ENCODE measurements at regions not wholly inside any gene's neighbourhood (a gene's known extent, or its start where the extent isn't known, plus 50 kb on each side); places are given as distances from the start of the nearest gene placed in this dataset.

DNA sequence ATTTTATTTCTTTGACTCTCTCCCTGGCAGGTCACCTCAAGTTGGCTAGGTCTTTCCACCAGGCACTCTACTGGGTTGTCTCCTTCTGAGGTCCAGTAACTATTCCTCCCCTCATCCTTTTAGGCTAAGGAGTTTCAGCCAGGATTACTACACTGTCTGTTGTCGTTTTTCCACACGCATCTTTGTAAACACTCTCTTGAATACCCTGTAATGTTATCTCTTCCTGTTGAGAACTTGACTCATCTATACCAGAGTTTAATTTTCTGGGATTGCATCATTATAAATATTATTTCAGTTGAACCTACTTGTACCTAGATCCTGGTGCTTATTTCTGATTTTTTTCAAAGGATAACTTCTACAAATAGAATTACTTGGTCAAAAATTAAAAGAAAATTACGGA, 138.3 kb downstream of the SQOR start:
- DNase-seq (ENCODE audit: low spot score), result no peak
- no peak overlapping the region for H3K27ac ChIP-seq
- H3K4me3 ChIP-seq, result no peak overlapping the region
- TF ChIP-seq, protein P1, sequence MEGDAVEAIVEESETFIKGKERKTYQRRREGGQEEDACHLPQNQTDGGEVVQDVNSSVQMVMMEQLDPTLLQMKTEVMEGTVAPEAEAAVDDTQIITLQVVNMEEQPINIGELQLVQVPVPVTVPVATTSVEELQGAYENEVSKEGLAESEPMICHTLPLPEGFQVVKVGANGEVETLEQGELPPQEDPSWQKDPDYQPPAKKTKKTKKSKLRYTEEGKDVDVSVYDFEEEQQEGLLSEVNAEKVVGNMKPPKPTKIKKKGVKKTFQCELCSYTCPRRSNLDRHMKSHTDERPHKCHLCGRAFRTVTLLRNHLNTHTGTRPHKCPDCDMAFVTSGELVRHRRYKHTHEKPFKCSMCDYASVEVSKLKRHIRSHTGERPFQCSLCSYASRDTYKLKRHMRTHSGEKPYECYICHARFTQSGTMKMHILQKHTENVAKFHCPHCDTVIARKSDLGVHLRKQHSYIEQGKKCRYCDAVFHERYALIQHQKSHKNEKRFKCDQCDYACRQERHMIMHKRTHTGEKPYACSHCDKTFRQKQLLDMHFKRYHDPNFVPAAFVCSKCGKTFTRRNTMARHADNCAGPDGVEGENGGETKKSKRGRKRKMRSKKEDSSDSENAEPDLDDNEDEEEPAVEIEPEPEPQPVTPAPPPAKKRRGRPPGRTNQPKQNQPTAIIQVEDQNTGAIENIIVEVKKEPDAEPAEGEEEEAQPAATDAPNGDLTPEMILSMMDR (IDR thresholded peaks at IDR 0.05), result no peak

DNA sequence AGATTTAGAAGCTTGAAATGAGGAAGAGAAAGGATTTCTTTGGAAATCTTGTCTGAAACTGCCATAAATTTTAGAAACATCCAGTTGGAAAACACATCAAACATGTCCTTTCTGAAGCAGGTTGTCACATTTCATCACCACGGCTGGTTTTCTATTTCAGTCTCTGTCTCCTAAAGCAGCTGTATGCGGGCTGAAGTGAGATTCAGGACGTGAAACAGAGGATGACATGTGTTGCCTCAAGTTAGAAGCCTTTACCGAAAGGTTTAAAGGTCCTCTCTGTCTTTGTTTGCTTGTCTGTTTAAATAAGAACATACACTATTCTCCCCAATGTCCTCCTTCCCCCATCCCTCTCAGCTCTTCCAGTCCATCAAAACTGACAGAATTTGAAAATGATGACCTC, 141.9 kb downstream of the SQOR start:
- TF ChIP-seq, protein P1 (IDR thresholded peaks at IDR 0.05), result no peak
- H3K4me3 ChIP-seq, result no peak overlapping the region
- H3K27ac ChIP-seq, result no peak overlapping the region
- no peak for DNase-seq (ENCODE audit: low spot score)

DNA sequence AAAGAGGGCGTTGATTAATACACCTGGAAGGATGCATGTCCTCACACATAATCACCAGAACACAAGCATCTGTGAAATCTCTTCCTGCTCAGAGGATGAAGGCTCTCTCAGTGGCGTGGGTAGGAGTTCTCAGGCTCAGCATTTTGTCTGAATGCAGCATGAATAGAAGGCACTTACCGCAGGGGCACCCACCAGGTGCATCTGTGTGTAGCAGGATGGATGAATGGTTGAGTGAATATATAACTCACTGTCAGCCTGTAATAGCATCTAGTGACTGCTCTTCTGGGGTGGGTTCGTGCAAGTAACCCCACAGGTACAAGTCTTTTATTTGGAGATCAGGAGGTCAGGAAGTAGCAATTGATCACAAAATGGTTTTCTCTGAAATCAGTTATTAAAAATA, 143.0 kb downstream of the SQOR start:
- DNase-seq (ENCODE audit: low spot score), result no peak
- H3K4me3 ChIP-seq, result no peak overlapping the region
- TF ChIP-seq, protein P1 (IDR thresholded peaks at IDR 0.05), result no peak
- no peak overlapping the region for H3K27ac ChIP-seq

DNA sequence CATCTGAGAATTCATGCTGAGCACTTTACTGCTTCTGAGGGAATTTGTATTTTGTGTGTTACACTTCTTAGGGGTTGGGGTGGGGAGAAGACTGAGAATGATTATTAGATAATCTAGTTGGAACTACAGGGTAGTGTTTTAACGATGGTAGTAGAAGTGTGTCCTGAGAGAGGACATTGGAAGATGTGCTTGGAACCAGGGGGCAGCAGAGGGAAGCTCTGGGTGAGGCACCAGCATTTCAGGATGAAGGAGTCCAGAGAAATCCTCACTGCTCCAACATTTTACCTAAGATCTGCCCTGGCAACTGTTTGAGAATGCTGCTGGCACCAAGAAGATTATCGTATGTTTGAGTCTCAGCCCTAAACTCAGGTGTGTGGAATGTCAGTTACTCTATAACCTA, 145.5 kb downstream of the SQOR start:
- TF ChIP-seq, protein P1 (IDR thresholded peaks at IDR 0.05), result no peak
- Histone ChIP-seq H3K27ac (no peak overlapping the region), H3K4me3 (no peak overlapping the region)
- no peak for DNase-seq (ENCODE audit: low spot score)

DNA sequence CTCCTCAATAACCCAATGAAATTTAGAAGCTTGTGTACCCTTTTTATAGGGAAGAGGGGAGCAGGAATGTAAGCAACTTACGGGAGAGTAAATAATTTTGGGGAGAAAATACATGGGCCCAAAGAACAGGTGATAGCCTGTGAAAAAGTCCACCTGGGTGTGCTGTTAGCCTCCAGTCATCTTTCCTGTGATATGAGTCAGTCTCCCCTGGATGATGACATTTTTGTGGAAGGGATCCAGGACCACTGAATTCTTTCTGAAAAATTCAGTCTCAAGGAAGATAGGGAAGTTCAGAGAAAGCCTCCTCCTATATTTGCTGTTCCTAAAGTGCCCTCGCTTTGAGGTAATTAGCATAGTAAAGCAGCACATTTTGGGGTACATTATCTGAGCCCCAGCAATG, 149.8 kb downstream of the SQOR start:
- DNase-seq (ENCODE audit: low spot score), result no peak
- TF ChIP-seq, protein P1 (IDR thresholded peaks at IDR 0.05), result no peak
- H3K27ac ChIP-seq, result no peak overlapping the region
- H3K4me3 ChIP-seq, result no peak overlapping the region

DNA sequence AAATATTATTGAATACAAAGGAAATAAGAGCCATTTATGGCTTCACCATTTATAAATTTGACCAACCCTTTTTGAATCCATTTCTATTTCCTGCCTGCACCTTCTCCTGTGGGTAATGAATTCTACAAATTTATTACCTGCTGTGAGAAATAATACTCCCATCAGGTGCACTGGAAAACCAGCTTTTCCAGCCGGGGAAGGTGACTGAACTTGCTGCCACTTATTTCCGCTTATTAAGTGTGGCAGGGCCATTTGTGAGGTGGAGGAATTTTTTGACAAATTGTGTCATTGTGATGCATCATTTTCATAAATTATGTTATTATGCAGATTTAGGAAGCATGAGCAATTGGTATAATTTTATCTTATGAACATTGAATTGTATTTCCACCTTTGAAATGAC, 151.1 kb downstream of the SQOR start:
- Histone ChIP-seq H3K27ac (no peak overlapping the region), H3K4me3 (no peak overlapping the region)
- DNase-seq (ENCODE audit: low spot score), result no peak
- TF ChIP-seq, protein P1 (IDR thresholded peaks at IDR 0.05), result no peak

DNA sequence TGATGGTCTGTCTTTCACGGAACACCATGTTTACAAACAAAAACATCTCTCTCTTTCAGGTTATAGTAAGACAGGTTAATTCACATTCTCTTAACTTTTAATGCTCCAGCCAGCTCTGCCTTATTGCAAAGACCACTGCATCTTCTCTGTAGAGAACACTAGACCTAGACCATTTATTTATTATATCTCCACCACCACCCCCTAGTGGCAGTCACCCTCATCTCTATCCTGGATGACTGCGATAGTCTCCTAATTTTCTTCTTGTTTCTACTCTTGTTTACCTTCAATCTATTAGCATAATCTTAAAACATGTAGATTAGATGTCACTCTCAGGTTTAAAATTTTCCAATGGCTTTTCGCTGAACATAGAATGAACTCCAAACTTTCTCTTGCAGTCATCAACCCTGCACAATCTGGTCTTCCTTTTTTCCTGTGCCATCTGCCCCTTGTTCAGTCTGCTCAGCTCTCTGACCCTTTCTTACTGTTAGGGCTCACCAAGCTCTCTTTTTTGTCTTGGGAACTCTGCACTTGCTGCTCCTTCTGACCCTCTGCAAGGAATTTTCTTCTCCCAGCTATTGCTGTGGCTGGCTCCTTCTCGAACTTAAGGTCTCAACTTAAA, 155.6 kb downstream of the SQOR start:
- TF ChIP-seq, protein P1 (IDR thresholded peaks at IDR 0.05), result no peak
- H3K27ac ChIP-seq, result no peak overlapping the region
- no peak overlapping the region for H3K4me3 ChIP-seq
- DNase-seq (ENCODE audit: low spot score), result no peak

All from coronary artery (tissue), 2 donors.